ENCODE measurements at regions not wholly inside any gene's neighbourhood (a gene's known extent, or its start where the extent isn't known, plus 50 kb on each side); places are given as distances from the start of the nearest gene placed in this dataset.

- TF ChIP-seq CTCF (IDR thresholded peaks at IDR 0.05) = no peak
- no peak for TF ChIP-seq POLR2A (IDR thresholded peaks at IDR 0.05)
Observed at GRCh38 chr7:25383402-25383801, 155.1 kb upstream of the NPVF start.
